ENCODE measurements at regions not wholly inside any gene's neighbourhood (a gene's known extent, or its start where the extent isn't known, plus 50 kb on each side); places are given as distances from the start of the nearest gene placed in this dataset.
A peak's percentile ranks its signal among the peaks of the same experiment; 100 is the strongest.

DNA sequence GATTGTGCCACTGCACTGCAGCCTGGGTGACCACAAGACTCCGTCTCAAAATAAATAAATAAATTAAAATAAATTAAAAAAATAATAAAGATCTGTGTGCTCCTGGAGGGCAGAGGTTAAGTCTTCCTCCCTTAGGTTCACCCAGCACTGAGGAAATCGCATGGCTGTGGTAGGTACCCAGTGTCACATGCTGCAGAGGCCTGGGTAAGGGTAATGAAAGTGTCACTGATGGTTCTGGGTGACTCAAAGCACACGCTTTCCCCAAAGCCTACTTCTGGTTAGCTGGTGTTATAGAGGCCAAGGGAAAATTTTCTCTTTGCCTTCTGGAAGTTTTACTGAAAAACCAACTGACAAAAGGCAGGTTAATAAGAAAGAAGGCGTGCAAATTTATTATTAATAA lies 88.8 kb upstream of the ITGB1 start:
- DNase-seq: no peak
- intact Hi-C loops (cut with DNase I; ENCODE audit: low total_unique reads): no loop called here
- H3K27ac ChIP-seq: no peak overlapping the region
- no peaks in the 10 kb centered on the region for H3K9me3 ChIP-seq
- no peaks in the 10 kb centered on the region for H3K36me3 ChIP-seq
- no peaks in the 10 kb centered on the region for H3K4me1 ChIP-seq
- TF ChIP-seq POLR2AphosphoS5 (IDR thresholded peaks at IDR 0.05) (no peak), POLR2A (IDR thresholded peaks at IDR 0.05) (no peak), EP300 (IDR thresholded peaks at IDR 0.05) (no peak)
- TF ChIP-seq, protein P1, sequence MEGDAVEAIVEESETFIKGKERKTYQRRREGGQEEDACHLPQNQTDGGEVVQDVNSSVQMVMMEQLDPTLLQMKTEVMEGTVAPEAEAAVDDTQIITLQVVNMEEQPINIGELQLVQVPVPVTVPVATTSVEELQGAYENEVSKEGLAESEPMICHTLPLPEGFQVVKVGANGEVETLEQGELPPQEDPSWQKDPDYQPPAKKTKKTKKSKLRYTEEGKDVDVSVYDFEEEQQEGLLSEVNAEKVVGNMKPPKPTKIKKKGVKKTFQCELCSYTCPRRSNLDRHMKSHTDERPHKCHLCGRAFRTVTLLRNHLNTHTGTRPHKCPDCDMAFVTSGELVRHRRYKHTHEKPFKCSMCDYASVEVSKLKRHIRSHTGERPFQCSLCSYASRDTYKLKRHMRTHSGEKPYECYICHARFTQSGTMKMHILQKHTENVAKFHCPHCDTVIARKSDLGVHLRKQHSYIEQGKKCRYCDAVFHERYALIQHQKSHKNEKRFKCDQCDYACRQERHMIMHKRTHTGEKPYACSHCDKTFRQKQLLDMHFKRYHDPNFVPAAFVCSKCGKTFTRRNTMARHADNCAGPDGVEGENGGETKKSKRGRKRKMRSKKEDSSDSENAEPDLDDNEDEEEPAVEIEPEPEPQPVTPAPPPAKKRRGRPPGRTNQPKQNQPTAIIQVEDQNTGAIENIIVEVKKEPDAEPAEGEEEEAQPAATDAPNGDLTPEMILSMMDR (IDR thresholded peaks at IDR 0.05): no peak
- H3K4me3 ChIP-seq: no peak overlapping the region
- no peaks in the 10 kb centered on the region for H3K27me3 ChIP-seq
- WGBS, 5 donors: 84 to 92% (median 91%) methylated on average over 4 of the region's 4 CpGs

DNA sequence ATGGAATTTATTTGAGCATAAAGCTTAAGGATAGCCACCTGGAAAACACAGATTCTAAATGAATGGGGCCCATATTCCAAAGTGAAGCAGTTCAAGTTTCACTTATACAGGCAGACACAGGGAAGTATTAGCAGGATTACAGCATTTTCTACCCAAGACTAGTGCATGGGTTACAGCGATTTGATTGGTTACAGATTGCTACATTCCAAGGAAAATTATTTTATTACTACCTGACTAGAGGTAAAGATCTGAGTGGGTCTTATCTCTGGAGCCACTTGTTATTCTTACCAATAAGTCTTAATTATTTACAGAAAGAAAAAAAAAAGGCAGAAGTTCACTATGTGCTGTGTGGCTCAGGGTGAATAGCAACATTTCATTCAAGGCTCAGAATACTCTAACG lies 87.4 kb upstream of the ITGB1 start:
- no peaks in the 10 kb centered on the region for H3K36me3 ChIP-seq
- no peaks in the 10 kb centered on the region for H3K4me1 ChIP-seq
- DNase-seq: no peak
- 69 to 87% (median 76%) methylated on average over 2 of the region's 2 CpGs for WGBS, 5 donors
- intact Hi-C loops (cut with DNase I; ENCODE audit: low total_unique reads): no loop called here
- H3K27ac ChIP-seq: no peak overlapping the region
- TF ChIP-seq, protein P1 (IDR thresholded peaks at IDR 0.05): no peak
- TF ChIP-seq EP300 (IDR thresholded peaks at IDR 0.05): no peak
- no peak for TF ChIP-seq POLR2A (IDR thresholded peaks at IDR 0.05)
- no peak for TF ChIP-seq POLR2AphosphoS5 (IDR thresholded peaks at IDR 0.05)
- no peak overlapping the region for H3K4me3 ChIP-seq
- no peaks in the 10 kb centered on the region for H3K9me3 ChIP-seq
- no peaks in the 10 kb centered on the region for H3K27me3 ChIP-seq

DNA sequence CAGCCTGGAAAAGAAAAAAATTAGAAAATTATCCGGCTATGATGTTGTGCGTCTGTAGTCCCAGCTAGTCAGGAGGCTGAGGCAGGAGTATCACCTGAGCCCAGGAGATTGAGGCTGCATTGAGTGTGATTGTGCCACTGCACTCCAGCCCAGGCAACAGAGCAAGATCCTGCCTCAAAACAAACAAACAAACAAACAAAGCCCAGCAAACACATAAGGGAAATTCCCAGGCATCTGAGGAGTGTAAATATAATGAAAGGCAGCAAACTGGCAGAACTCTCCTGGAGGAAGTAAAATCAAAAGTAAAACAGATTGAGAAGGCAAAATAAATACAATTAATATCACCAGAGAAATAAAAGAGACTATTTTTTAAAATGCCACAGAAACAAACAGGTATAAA lies 84.5 kb upstream of the ITGB1 start:
- H3K36me3 ChIP-seq: no peaks in the 10 kb centered on the region
- H3K4me3 ChIP-seq: no peak overlapping the region
- no peak for DNase-seq
- intact Hi-C loops (cut with DNase I; ENCODE audit: low total_unique reads): no loop called here
- no peaks in the 10 kb centered on the region for H3K27me3 ChIP-seq
- no peaks in the 10 kb centered on the region for H3K9me3 ChIP-seq
- no peak overlapping the region for H3K27ac ChIP-seq
- no peaks in the 10 kb centered on the region for H3K4me1 ChIP-seq
- no peak for TF ChIP-seq POLR2AphosphoS5 (IDR thresholded peaks at IDR 0.05)
- TF ChIP-seq EP300 (IDR thresholded peaks at IDR 0.05): no peak
- no peak for TF ChIP-seq POLR2A (IDR thresholded peaks at IDR 0.05)
- TF ChIP-seq, protein P1 (IDR thresholded peaks at IDR 0.05): no peak
- 67 to 99% (median 98%) methylated on average over 2 of the region's 2 CpGs for WGBS, 5 donors

DNA sequence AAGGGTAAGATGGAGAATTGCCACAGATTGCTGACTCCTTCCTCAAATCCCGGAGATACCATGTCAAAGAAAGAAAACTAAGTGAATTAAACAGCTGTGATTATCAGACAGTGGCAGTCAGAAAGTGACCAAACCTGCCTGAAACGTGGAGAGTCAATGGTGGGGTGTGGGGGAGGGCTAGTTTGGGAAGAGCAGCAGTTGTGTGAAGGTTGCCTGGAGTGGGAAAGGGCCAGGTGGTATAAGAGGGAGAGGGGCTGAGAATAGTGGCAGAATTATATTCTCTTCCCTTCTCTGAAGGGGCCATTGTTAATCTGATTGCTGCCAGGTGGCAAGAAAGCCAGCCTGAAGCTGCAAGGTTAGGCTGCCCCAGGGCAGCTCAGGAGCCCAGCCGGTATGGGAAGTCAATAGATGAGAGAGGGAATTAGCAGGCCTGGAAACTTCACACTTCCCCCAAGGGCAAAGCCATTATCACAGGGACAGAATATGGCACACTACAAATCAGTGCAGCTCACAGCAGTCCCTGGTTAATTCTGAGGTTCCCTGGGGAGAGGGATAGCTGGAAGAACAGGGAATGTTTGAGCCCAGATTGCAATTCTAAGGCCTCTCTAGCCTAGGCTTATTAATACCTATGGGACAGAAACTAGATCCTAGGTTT lies 83.9 kb upstream of the ITGB1 start:
- DNase-seq: peak in 1 of 2 donors; percentile 41
- Histone ChIP-seq H3K4me3 (no peak overlapping the region), H3K27me3 (no peaks in the 10 kb centered on the region), H3K9me3 (no peaks in the 10 kb centered on the region), H3K36me3 (no peaks in the 10 kb centered on the region), H3K4me1 (no peaks in the 10 kb centered on the region), H3K27ac (no peak overlapping the region)
- intact Hi-C loops (cut with DNase I; ENCODE audit: low total_unique reads): no loop called here
- no peak for TF ChIP-seq EP300 (IDR thresholded peaks at IDR 0.05)
- TF ChIP-seq, protein P1 (IDR thresholded peaks at IDR 0.05): no peak
- no peak for TF ChIP-seq POLR2AphosphoS5 (IDR thresholded peaks at IDR 0.05)
- TF ChIP-seq POLR2A (IDR thresholded peaks at IDR 0.05): no peak
- whole genome bisulfite sequencing, 5 donors: 39 to 62% (median 56%) methylated on average over 3 of the region's 3 CpGs
